ENCODE measurements at regions not wholly inside any gene's neighbourhood (a gene's known extent, or its start where the extent isn't known, plus 50 kb on each side); places are given as distances from the start of the nearest gene placed in this dataset.

- intact Hi-C loops (cut with micrococcal nuclease), result no loop called here
- BruUV-seq (replicated peaks), result no TSS peak
- ATAC-seq, result no peak
- Histone ChIP-seq H3K36me3 (ENCODE audit: control insufficient read depth in 1 of 2, insufficient read depth in 2 of 2, low read length in 2 of 2) (no peaks in the 10 kb centered on the region), H3K79me2 (ENCODE audit: insufficient read depth, low read length) (no peaks in the 10 kb centered on the region), H3K27me3 (ENCODE audit: insufficient read depth, low read length) (no peaks in the 10 kb centered on the region), H3K4me1 (ENCODE audit: control insufficient read depth in 1 of 2, insufficient read depth in 2 of 2, low read length in 2 of 2) (no peaks in the 10 kb centered on the region), H3K9me2 (ENCODE audit: insufficient read depth) (no peaks in the 10 kb centered on the region), H3K9ac (ENCODE audit: low read length) (no peak overlapping the region), H3K4me2 (ENCODE audit: low read length) (no peak overlapping the region), H2AFZ (ENCODE audit: low read depth, low read length, poor library complexity, severe bottlenecking) (no peak overlapping the region), H3K9me3 (ENCODE audit: control insufficient read depth in 1 of 2, insufficient read depth in 1 of 2, low read depth in 1 of 2, low read length in 2 of 2) (no peaks in the 10 kb centered on the region; a peak in 1 of 4 replicates), H3K27ac (ENCODE audit: low read depth, low read length) (no peak overlapping the region), H3K4me3 (replicated peaks in 1 of 2; ENCODE audit: low read depth in 1 of 2, low read length in 2 of 2) (no peak overlapping the region), H4K20me1 (ENCODE audit: insufficient read depth) (no peaks in the 10 kb centered on the region)
- TF ChIP-seq ATF3 (IDR thresholded peaks at IDR 0.05) (no peak), FOSL1 (IDR thresholded peaks at IDR 0.05; ENCODE audit: low read depth) (no peak), EZH2phosphoT487 (IDR thresholded peaks at IDR 0.05; ENCODE audit: borderline replicate concordance) (no peak), POLR2AphosphoS5 (IDR thresholded peaks at IDR 0.05; ENCODE audit: low read depth, low read length) (no peak), SRF (IDR thresholded peaks at IDR 0.05; ENCODE audit: low read depth) (no peak), SP1 (IDR thresholded peaks at IDR 0.05; ENCODE audit: low read depth) (no peak), CEBPB (IDR thresholded peaks at IDR 0.05; ENCODE audit: low read depth) (no peak), EGR1 (IDR thresholded peaks at IDR 0.05; ENCODE audit: low read depth) (no peak), POLR2A (IDR thresholded peaks at IDR 0.05; ENCODE audit: borderline replicate concordance, extremely low read depth, insufficient read depth, insufficient read length) (no peak), CBX3 (IDR thresholded peaks at IDR 0.05; ENCODE audit: low read depth) (no peak), RAD21 (IDR thresholded peaks at IDR 0.05; ENCODE audit: low read depth) (no peak), YY1 (IDR thresholded peaks at IDR 0.05; ENCODE audit: extremely low read depth, insufficient replicate concordance, low read depth, low read length) (no peak), JUND (IDR thresholded peaks at IDR 0.05) (no peak)
- TF ChIP-seq, protein P1, sequence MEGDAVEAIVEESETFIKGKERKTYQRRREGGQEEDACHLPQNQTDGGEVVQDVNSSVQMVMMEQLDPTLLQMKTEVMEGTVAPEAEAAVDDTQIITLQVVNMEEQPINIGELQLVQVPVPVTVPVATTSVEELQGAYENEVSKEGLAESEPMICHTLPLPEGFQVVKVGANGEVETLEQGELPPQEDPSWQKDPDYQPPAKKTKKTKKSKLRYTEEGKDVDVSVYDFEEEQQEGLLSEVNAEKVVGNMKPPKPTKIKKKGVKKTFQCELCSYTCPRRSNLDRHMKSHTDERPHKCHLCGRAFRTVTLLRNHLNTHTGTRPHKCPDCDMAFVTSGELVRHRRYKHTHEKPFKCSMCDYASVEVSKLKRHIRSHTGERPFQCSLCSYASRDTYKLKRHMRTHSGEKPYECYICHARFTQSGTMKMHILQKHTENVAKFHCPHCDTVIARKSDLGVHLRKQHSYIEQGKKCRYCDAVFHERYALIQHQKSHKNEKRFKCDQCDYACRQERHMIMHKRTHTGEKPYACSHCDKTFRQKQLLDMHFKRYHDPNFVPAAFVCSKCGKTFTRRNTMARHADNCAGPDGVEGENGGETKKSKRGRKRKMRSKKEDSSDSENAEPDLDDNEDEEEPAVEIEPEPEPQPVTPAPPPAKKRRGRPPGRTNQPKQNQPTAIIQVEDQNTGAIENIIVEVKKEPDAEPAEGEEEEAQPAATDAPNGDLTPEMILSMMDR (IDR thresholded peaks at IDR 0.05 in 2 of 3, conservative IDR thresholded peaks at IDR 0.05 in 1 of 3; ENCODE audit: borderline replicate concordance in 1 of 3, insufficient read depth in 1 of 3, low read depth in 2 of 3, low read length in 2 of 3), result no peak
- DNase-seq (ENCODE audit: low read depth, low spot score), result no peak
- POLR2A ChIA-PET, result no interaction called here
- RAD21 ChIA-PET (ENCODE audit: low non-redundant PET in 1 of 2, low total read pairs in 2 of 2, uncharacterized antibody in 2 of 2, unreplicated experiment in 2 of 2), result no interaction called here
- CTCF ChIA-PET, result no interaction called here
Measured at GRCh38 chr6:93828553-93828952, 409.2 kb upstream of the EPHA7 start.

All from HCT116 (cell line).